Mesothelial cell of epicardium (in vitro differentiated cells): ENCODE measurements at regions not wholly inside any gene's neighbourhood (a gene's known extent, or its start where the extent isn't known, plus 50 kb on each side); places are given as distances from the start of the nearest gene placed in this dataset.

Source experiments
- DNase-seq, 2 experiments: peaks; one replicate each; pipeline ENCODE4 v3.0.0; 2021; ENCODE audit warnings: low spot score in 2 of 2; ENCODE audit not compliant: unreplicated experiment in 2 of 2
- H3K27ac Mint-ChIP-seq: 2 replicates; pipeline ENCODE4 v1.8.0; 2021; ENCODE audit warnings: mixed read lengths
- H3K27me3 Mint-ChIP-seq: 2 replicates; pipeline ENCODE4 v1.8.0; 2021; ENCODE audit warnings: low read depth, mixed read lengths
- H3K36me3 Mint-ChIP-seq: 2 replicates; pipeline ENCODE4 v1.8.0; 2021; ENCODE audit warnings: mixed read lengths
- H3K4me1 Mint-ChIP-seq: 2 replicates; pipeline ENCODE4 v1.8.0; 2021; ENCODE audit warnings: mixed read lengths
- H3K4me3 Mint-ChIP-seq: 2 replicates; pipeline ENCODE4 v1.8.0; 2021; ENCODE audit warnings: mild to moderate bottlenecking, moderate library complexity, mixed read lengths
- H3K9me3 Mint-ChIP-seq: 2 replicates; pipeline ENCODE4 v1.8.0; 2021; ENCODE audit warnings: mixed read lengths
- CTCF ChIP-seq: fragments of 200-600 bp; sonication (generic); IDR thresholded peaks from one replicate; pipeline ENCODE4 v1.5.0; 2021; ENCODE audit warnings: antibody characterized with exemption; ENCODE audit not compliant: unreplicated experiment

- no peaks in the 10 kb centered on the region for H3K27me3 Mint-ChIP-seq
- H3K27ac Mint-ChIP-seq = no peak overlapping the region
- peaks cover 8% of the 10 kb centered on the region for H3K36me3 Mint-ChIP-seq
- no peak for DNase-seq
- H3K9me3 Mint-ChIP-seq = peaks cover 16% of the 10 kb centered on the region
- H3K4me1 Mint-ChIP-seq = peaks cover 12% of the 10 kb centered on the region
- no peak for TF ChIP-seq CTCF
- H3K4me3 Mint-ChIP-seq = no peak overlapping the region
Measured at GRCh38 chr5:67774786-67775185, 440.8 kb upstream of the PIK3R1 start.

- no peak for TF ChIP-seq CTCF
- H3K4me1 Mint-ChIP-seq = peaks cover 15% of the 10 kb centered on the region
Measured at GRCh38 chr5:67774267-67774552, 441.3 kb upstream of the PIK3R1 start.

GRCh38 chr5:67773411-67774266 is 441.9 kb upstream of the PIK3R1 start:
- H3K36me3 Mint-ChIP-seq = peaks cover 8% of the 10 kb centered on the region
- H3K27ac Mint-ChIP-seq = no peak overlapping the region
- H3K27me3 Mint-ChIP-seq = no peaks in the 10 kb centered on the region
- peaks cover 15% of the 10 kb centered on the region for H3K4me1 Mint-ChIP-seq
- H3K4me3 Mint-ChIP-seq = no peak overlapping the region
- TF ChIP-seq CTCF = no peak
- no peak for DNase-seq
- peaks cover 16% of the 10 kb centered on the region for H3K9me3 Mint-ChIP-seq

More at GRCh38 chr5:67774267-67774552, 441.3 kb upstream of the PIK3R1 start:
- Mint-ChIP-seq H3K9me3 (peaks cover 16% of the 10 kb centered on the region), H3K4me3 (no peak overlapping the region), H3K36me3 (peaks cover 8% of the 10 kb centered on the region), H3K27ac (no peak overlapping the region), H3K27me3 (no peaks in the 10 kb centered on the region)
- no peak for DNase-seq

- Mint-ChIP-seq H3K4me1 (peaks cover 15% of the 10 kb centered on the region), H3K27me3 (no peaks in the 10 kb centered on the region), H3K36me3 (no peaks in the 10 kb centered on the region), H3K9me3 (peaks cover under 1% of the 10 kb centered on the region), H3K4me3 (no peak overlapping the region), H3K27ac (no peak overlapping the region)
- no peak for TF ChIP-seq CTCF
- DNase-seq = no peak
Measured at GRCh38 chr5:67771791-67772190, 443.8 kb upstream of the PIK3R1 start.

GRCh38 chr5:67771221-67771620 is 444.3 kb upstream of the PIK3R1 start:
- H3K27ac Mint-ChIP-seq = no peak overlapping the region
- no peaks in the 10 kb centered on the region for H3K27me3 Mint-ChIP-seq
- peaks cover 15% of the 10 kb centered on the region for H3K4me1 Mint-ChIP-seq
- DNase-seq = no peak
- no peak for TF ChIP-seq CTCF
- no peak overlapping the region for H3K4me3 Mint-ChIP-seq
- H3K9me3 Mint-ChIP-seq = no peaks in the 10 kb centered on the region
- no peaks in the 10 kb centered on the region for H3K36me3 Mint-ChIP-seq
